ENCODE measurements at regions not wholly inside any gene's neighbourhood (a gene's known extent, or its start where the extent isn't known, plus 50 kb on each side); places are given as distances from the start of the nearest gene placed in this dataset.

GRCh38 chr4:114320126-114320525, 278.5 kb upstream of the UGT8 start:
- no peak for TF ChIP-seq CTCF (IDR thresholded peaks at IDR 0.05)
- TF ChIP-seq POLR2A (IDR thresholded peaks at IDR 0.05) = no peak
- no peak for TF ChIP-seq EP300 (IDR thresholded peaks at IDR 0.05; ENCODE audit: low read depth)

All from transverse colon (tissue), 3 donors.